DMS 273 (cell line): ENCODE measurements at regions not wholly inside any gene's neighbourhood (a gene's known extent, or its start where the extent isn't known, plus 50 kb on each side); places are given as distances from the start of the nearest gene placed in this dataset.
"Not testable (repeated sequence)": the region's sequence is repeated elsewhere in the genome, so short reads cannot be mapped to it uniquely, and the experiment has no call there.

Experiments used
- DNase-seq: peaks from one replicate; lab custom pipeline; 2025; ENCODE audit not compliant: unreplicated experiment; lab: John Stamatoyannopoulos, UW

GRCh38 chr6:21769405-21769861, 175.9 kb downstream of the SOX4 start:
- peak; percentile 61 for DNase-seq

- no peak for DNase-seq
These were observed 176.4 kb downstream of the SOX4 start for GRCh38 chr6:21769968-21770367.

GRCh38 chr6:21771626-21772320, 178.2 kb downstream of the SOX4 start:
- DNase-seq = no peak

- DNase-seq = no peak
These were observed 178.9 kb downstream of the SOX4 start for GRCh38 chr6:21772477-21772876.

- DNase-seq = no peak
These were observed 179.5 kb downstream of the SOX4 start for GRCh38 chr6:21772884-21773575.

- DNase-seq = no peak
These were observed 180.0 kb downstream of the SOX4 start for GRCh38 chr6:21773576-21773968.

GRCh38 chr6:21777846-21778245, 184.3 kb downstream of the SOX4 start:
- DNase-seq = peak; percentile 87

- DNase-seq = no peak
These were observed 186.6 kb downstream of the SOX4 start for GRCh38 chr6:21780141-21780540.

GRCh38 chr6:21780679-21781078, 187.1 kb downstream of the SOX4 start:
- no peak for DNase-seq

- peak; percentile 12 for DNase-seq
These were observed 187.6 kb downstream of the SOX4 start for GRCh38 chr6:21781128-21781527.

- peak; percentile 9 for DNase-seq
These were observed 191.6 kb downstream of the SOX4 start for GRCh38 chr6:21785164-21785563.

- DNase-seq = no peak
These were observed 197.5 kb downstream of the SOX4 start for GRCh38 chr6:21791056-21791455.

GRCh38 chr6:21791581-21791980, 198.0 kb downstream of the SOX4 start:
- no peak for DNase-seq

- no peak for DNase-seq
These were observed 198.6 kb downstream of the SOX4 start for GRCh38 chr6:21792177-21792576.

- DNase-seq = not testable (repeated sequence)
These were observed 203.4 kb downstream of the SOX4 start for GRCh38 chr6:21796979-21797378.

- no peak for DNase-seq
These were observed 204.9 kb downstream of the SOX4 start for GRCh38 chr6:21798468-21798867.

GRCh38 chr6:21800330-21800729, 206.8 kb downstream of the SOX4 start:
- DNase-seq = no peak

GRCh38 chr6:21800948-21801438, 207.4 kb downstream of the SOX4 start:
- DNase-seq = no peak

GRCh38 chr6:21801446-21802174, 208.1 kb downstream of the SOX4 start:
- no peak for DNase-seq

GRCh38 chr6:21802175-21802822, 208.7 kb downstream of the SOX4 start:
- DNase-seq = no peak

GRCh38 chr6:21804941-21805610, 211.5 kb downstream of the SOX4 start:
- DNase-seq = no peak
